GM23338 (cell line): ENCODE measurements at regions not wholly inside any gene's neighbourhood (a gene's known extent, or its start where the extent isn't known, plus 50 kb on each side); places are given as distances from the start of the nearest gene placed in this dataset.

ENCODE experiments used
- CREB1 ChIP-seq: fragments of 250-450 bp; sonication (Bioruptor Pico); IDR thresholded peaks from 2 replicates; pipeline ENCODE4 v1.5.0; 2020; ENCODE audit warnings: low read depth, mild to moderate bottlenecking, moderate library complexity
- CTCF ChIP-seq, 2 experiments: fragments of 200-600 bp in 1 of 2; sonication (generic) in 1 of 2; conservative IDR thresholded peaks; 2 replicates each; pipeline versions ENCODE4 v1.5.1 to v1.6.1; 2016 to 2017; ENCODE audit warnings: antibody characterized with exemption in 2 of 2, low read depth in 2 of 2, mild to moderate bottlenecking in 2 of 2, moderate library complexity in 1 of 2
- ETS1 ChIP-seq: IDR thresholded peaks from 2 replicates; pipeline ENCODE4 v1.6.1; 2016; ENCODE audit warnings: antibody characterized with exemption
- EZH2 ChIP-seq: fragments of 200-600 bp; sonication (generic); IDR thresholded peaks from one replicate; pipeline ENCODE4 v1.8.0; 2017; ENCODE audit warnings: antibody characterized with exemption, mild to moderate bottlenecking, low read depth; ENCODE audit not compliant: unreplicated experiment
- EZH2phosphoT487 ChIP-seq: fragments of 200-600 bp; sonication (generic); IDR thresholded peaks from one replicate; pipeline ENCODE4 v1.8.1; 2018; ENCODE audit warnings: antibody characterized with exemption; ENCODE audit not compliant: unreplicated experiment
- JUNB ChIP-seq: IDR thresholded peaks from one replicate; pipeline ENCODE4 v1.6.1; 2016; ENCODE audit warnings: antibody characterized with exemption; ENCODE audit not compliant: unreplicated experiment
- NANOG ChIP-seq: IDR thresholded peaks from 2 replicates; pipeline ENCODE4 v1.6.1; 2016; ENCODE audit warnings: antibody characterized with exemption, borderline replicate concordance
- POLR2AphosphoS5 ChIP-seq: IDR thresholded peaks from 2 replicates; pipeline ENCODE4 v1.6.1; 2016; ENCODE audit warnings: antibody characterized with exemption, low read depth
- REST ChIP-seq: IDR thresholded peaks from one replicate; pipeline ENCODE4 v1.6.1; 2018; ENCODE audit warnings: antibody characterized with exemption; ENCODE audit not compliant: unreplicated experiment
- STAT1 ChIP-seq: IDR thresholded peaks from one replicate; pipeline ENCODE4 v1.6.1; 2016; ENCODE audit warnings: antibody characterized with exemption; ENCODE audit not compliant: unreplicated experiment
- ZNF114 ChIP-seq: fragments of 250-450 bp; sonication (Bioruptor Pico); IDR thresholded peaks from 2 replicates; pipeline ENCODE4 v1.5.0; 2020; ENCODE audit warnings: mild to moderate bottlenecking, moderate library complexity
- ZNF331 ChIP-seq: fragments of 250-450 bp; sonication (Bioruptor Pico); IDR thresholded peaks from 2 replicates; pipeline ENCODE4 v1.5.0; 2020; ENCODE audit warnings: low read depth, mild to moderate bottlenecking, moderate library complexity
- ZNF462 ChIP-seq: fragments of 250-450 bp; sonication (Bioruptor Pico); IDR thresholded peaks from 2 replicates; pipeline ENCODE4 v1.5.0; 2020; ENCODE audit warnings: mild to moderate bottlenecking, moderate library complexity

GRCh38 chr2:55776479-55776878 lies 82.8 kb upstream of the PNPT1 start:
- TF ChIP-seq CTCF (conservative IDR thresholded peaks at IDR 0.05; ENCODE audit: low read depth in 2 of 2) (no peak), EZH2 (no peak), REST (no peak), JUNB (no peak), STAT1 (no peak), ETS1 (no peak), POLR2AphosphoS5 (no peak), CREB1 (CRISPR knock-in tag) (no peak), NANOG (no peak), EZH2phosphoT487 (no peak), ZNF462 (CRISPR knock-in tag) (no peak), ZNF114 (no peak), ZNF331 (CRISPR knock-in tag) (no peak)
